ENCODE measurements at regions not wholly inside any gene's neighbourhood (a gene's known extent, or its start where the extent isn't known, plus 50 kb on each side); places are given as distances from the start of the nearest gene placed in this dataset.

GRCh38 chr1:10928654-10929053 is 83.8 kb upstream of the TARDBP start:
- Histone ChIP-seq H3K36me3 (no peaks in the 10 kb centered on the region), H3K4me1 (no peaks in the 10 kb centered on the region), H3K9me3 (no peaks in the 10 kb centered on the region), H3K4me3 (ENCODE audit: low read depth, low read length) (no peak overlapping the region), H3K27me3 (no peaks in the 10 kb centered on the region)
- no peak for TF ChIP-seq CTCF (IDR thresholded peaks at IDR 0.05; ENCODE audit: low read depth, low read length)
- no peak for DNase-seq

GRCh38 chr1:10932088-10932487 is 80.4 kb upstream of the TARDBP start:
- H3K9me3 ChIP-seq: no peaks in the 10 kb centered on the region
- no peak for DNase-seq

GRCh38 chr1:10934150-10934818 is 78.2 kb upstream of the TARDBP start:
- no peaks in the 10 kb centered on the region for H3K36me3 ChIP-seq
- no peak for DNase-seq

More at GRCh38 chr1:10932088-10932487, 80.4 kb upstream of the TARDBP start:
- H3K27me3 ChIP-seq: no peaks in the 10 kb centered on the region
- H3K4me1 ChIP-seq: no peaks in the 10 kb centered on the region
- no peaks in the 10 kb centered on the region for H3K36me3 ChIP-seq
- no peak overlapping the region for H3K4me3 ChIP-seq (ENCODE audit: low read depth, low read length)
- no peak for TF ChIP-seq CTCF (IDR thresholded peaks at IDR 0.05; ENCODE audit: low read depth, low read length)

GRCh38 chr1:10935246-10935645 is 77.2 kb upstream of the TARDBP start:
- H3K4me3 ChIP-seq (ENCODE audit: low read depth, low read length): no peak overlapping the region
- no peaks in the 10 kb centered on the region for H3K27me3 ChIP-seq
- no peaks in the 10 kb centered on the region for H3K9me3 ChIP-seq
- no peak for DNase-seq
- no peaks in the 10 kb centered on the region for H3K36me3 ChIP-seq
- H3K4me1 ChIP-seq: no peaks in the 10 kb centered on the region
- TF ChIP-seq CTCF (IDR thresholded peaks at IDR 0.05; ENCODE audit: low read depth, low read length): no peak

More at GRCh38 chr1:10934150-10934818, 78.2 kb upstream of the TARDBP start:
- Histone ChIP-seq H3K9me3 (no peaks in the 10 kb centered on the region), H3K4me3 (ENCODE audit: low read depth, low read length) (no peak overlapping the region), H3K4me1 (no peaks in the 10 kb centered on the region), H3K27me3 (no peaks in the 10 kb centered on the region)
- TF ChIP-seq CTCF (IDR thresholded peaks at IDR 0.05; ENCODE audit: low read depth, low read length): no peak

GRCh38 chr1:10935724-10936123 is 76.7 kb upstream of the TARDBP start:
- Histone ChIP-seq H3K36me3 (no peaks in the 10 kb centered on the region), H3K27me3 (no peaks in the 10 kb centered on the region), H3K9me3 (no peaks in the 10 kb centered on the region), H3K4me1 (no peaks in the 10 kb centered on the region), H3K4me3 (ENCODE audit: low read depth, low read length) (no peak overlapping the region)
- no peak for DNase-seq
- no peak for TF ChIP-seq CTCF (IDR thresholded peaks at IDR 0.05; ENCODE audit: low read depth, low read length)

- H3K4me3 ChIP-seq (ENCODE audit: low read depth, low read length): no peak overlapping the region
- H3K9me3 ChIP-seq: no peaks in the 10 kb centered on the region
- H3K4me1 ChIP-seq: no peaks in the 10 kb centered on the region
- no peaks in the 10 kb centered on the region for H3K27me3 ChIP-seq
- TF ChIP-seq CTCF (IDR thresholded peaks at IDR 0.05; ENCODE audit: low read depth, low read length): no peak
- no peak for DNase-seq
- H3K36me3 ChIP-seq: no peaks in the 10 kb centered on the region
These were observed 75.2 kb upstream of the TARDBP start for GRCh38 chr1:10936998-10937901.

Measured in BE2C (cell line).